H1 (cell line): ENCODE measurements at regions not wholly inside any gene's neighbourhood (a gene's known extent, or its start where the extent isn't known, plus 50 kb on each side); places are given as distances from the start of the nearest gene placed in this dataset.

Experiments used
- CTCF ChIA-PET: fragments of 300-600 bp; sonication (Branson Sonifier 250); formaldehyde crosslinking; loops from one replicate; lab custom pipeline; 2021; ENCODE audit not compliant: partially characterized antibody; lab: Charles Lee
- POLR2A ChIA-PET: fragments of 300-600 bp; sonication (Branson Sonifier 250); formaldehyde crosslinking; loops from one replicate; lab custom pipeline; 2021; ENCODE audit warnings: inconsistent platforms; ENCODE audit not compliant: partially characterized antibody; lab: Charles Lee
- DNase-seq, 2 experiments: peaks; one replicate each; pipeline versions ENCODE4 v3.0.0 to v3.0.0-alpha.2; 2010 to 2022; ENCODE audit warnings: low spot score in 2 of 2, low read depth in 1 of 2, mixed read lengths in 1 of 2
- FAIRE-seq: peaks from 2 replicates; lab custom pipeline; 2011; peaks lifted over from hg19 to GRCh38; lab: Jason Lieb, UNC
- H2AFZ ChIP-seq: 2 replicates; pipeline ENCODE4 v1.8.1; 2012; ENCODE audit warnings: low read length, inconsistent platforms
- H2AK5ac ChIP-seq: 2 replicates; pipeline ENCODE4 v1.6.1; 2013; ENCODE audit warnings: low read depth, low read length
- H2BK120ac ChIP-seq: replicated peaks from 2 replicates; pipeline ENCODE3; 2013; ENCODE audit warnings: low read depth, low read length, inconsistent platforms
- H2BK12ac ChIP-seq: 2 replicates; pipeline ENCODE4 v1.6.1; 2013; ENCODE audit warnings: low read depth, low read length
- H2BK15ac ChIP-seq: 2 replicates; pipeline ENCODE4 v1.6.1; 2013; ENCODE audit warnings: low read length
- H2BK20ac ChIP-seq: 2 replicates; pipeline ENCODE4 v1.6.1; 2013; ENCODE audit warnings: low read length
- H2BK5ac ChIP-seq: 2 replicates; pipeline ENCODE4 v1.6.1; 2013; ENCODE audit warnings: low read depth, low read length
- H3K14ac ChIP-seq: 2 replicates; pipeline ENCODE4 v1.6.1; 2013; ENCODE audit warnings: inconsistent platforms; ENCODE audit not compliant: insufficient read length
- H3K18ac ChIP-seq: 2 replicates; pipeline ENCODE4 v1.6.1; 2013; ENCODE audit warnings: low read length; ENCODE audit errors: extremely low read depth
- H3K23ac ChIP-seq: 2 replicates; pipeline ENCODE4 v1.6.1; 2013; ENCODE audit warnings: inconsistent platforms; ENCODE audit not compliant: insufficient read length
- H3K23me2 ChIP-seq: 2 replicates; pipeline ENCODE4 v1.6.1; 2013; ENCODE audit warnings: low read depth, low read length
- H3K27ac ChIP-seq: 2 replicates; pipeline ENCODE4 v1.6.1; 2011; ENCODE audit warnings: low read depth, low read length, inconsistent platforms
- H3K27me3 ChIP-seq, 4 experiments: replicated peaks in 1 of 4; 1 replicate in 1 of 4; 2 replicates in 3 of 4; pipeline versions ENCODE4 v1.6.1 to v1.8.1; 2011 to 2013; ENCODE audit warnings: low read length in 3 of 4, mild to moderate bottlenecking in 3 of 4, inconsistent platforms in 2 of 4, mixed read lengths in 2 of 4, moderate library complexity in 1 of 4; ENCODE audit not compliant: control insufficient read depth in 3 of 4, insufficient read depth in 3 of 4; ENCODE audit errors: extremely low read depth in 1 of 4
- H3K36me3 ChIP-seq, 4 experiments: 2 replicates each; pipeline versions ENCODE4 v1.6.1 to v1.8.1; 2011 to 2013; ENCODE audit warnings: mild to moderate bottlenecking in 4 of 4, low read length in 3 of 4, moderate library complexity in 2 of 4, control low read depth in 1 of 4, inconsistent platforms in 1 of 4; ENCODE audit not compliant: insufficient read depth in 4 of 4, control insufficient read depth in 2 of 4
- H3K4ac ChIP-seq: replicated peaks from 2 replicates; pipeline ENCODE3; 2013; ENCODE audit warnings: low read length, low read depth, mixed read lengths, inconsistent platforms; ENCODE audit not compliant: insufficient read length
- H3K4me1 ChIP-seq, 4 experiments: replicated peaks in 1 of 4; 1 replicate in 1 of 4; 2 replicates in 3 of 4; pipeline versions ENCODE4 v1.6.1 to v1.8.1; 2011 to 2013; ENCODE audit warnings: low read length in 3 of 4, inconsistent platforms in 2 of 4, mixed read lengths in 1 of 4; ENCODE audit not compliant: insufficient read depth in 4 of 4, control insufficient read depth in 3 of 4
- H3K4me2 ChIP-seq, 2 experiments: 2 replicates each; pipeline versions ENCODE4 v1.6.1 to v1.8.1; 2011 to 2013; ENCODE audit warnings: low read depth in 2 of 2, low read length in 2 of 2, control low read depth in 1 of 2, inconsistent platforms in 1 of 2, mild to moderate bottlenecking in 1 of 2; ENCODE audit not compliant: insufficient read depth in 1 of 2
- H3K4me3 ChIP-seq, 4 experiments: fragments of 200-600, 300-600 bp in 1 of 4; sonication (generic), shearing (Covaris generic), sonication (Bioruptor Twin) in 1 of 4; 2 replicates each; pipeline versions ENCODE4 v1.5.1 to v1.8.1; 2011 to 2016; ENCODE audit warnings: low read length in 4 of 4, low read depth in 3 of 4, control low read depth in 2 of 4, inconsistent platforms in 2 of 4, mild to moderate bottlenecking in 2 of 4, mixed read lengths in 1 of 4, moderate library complexity in 1 of 4; ENCODE audit not compliant: insufficient read depth in 2 of 4; ENCODE audit errors: extremely low read depth in 1 of 4
- H3K56ac ChIP-seq: replicated peaks from 2 replicates; pipeline ENCODE3; 2013; ENCODE audit warnings: low read depth, mild to moderate bottlenecking, mixed read lengths, low read length, inconsistent platforms; ENCODE audit not compliant: insufficient read length
- H3K79me1 ChIP-seq: 2 replicates; pipeline ENCODE4 v1.6.1; 2013; ENCODE audit warnings: low read depth, low read length, control low read depth
- H3K79me2 ChIP-seq, 2 experiments: 2 replicates each; pipeline versions ENCODE4 v1.6.1 to v1.8.1; 2012 to 2013; ENCODE audit warnings: low read length in 2 of 2, mild to moderate bottlenecking in 2 of 2, inconsistent platforms in 1 of 2; ENCODE audit not compliant: insufficient read depth in 2 of 2, control insufficient read depth in 1 of 2
- H3K9ac ChIP-seq, 4 experiments: replicated peaks in 1 of 4; 1 replicate in 1 of 4; 2 replicates in 3 of 4; pipeline versions ENCODE4 v1.6.1 to v1.8.1; 2011 to 2013; ENCODE audit warnings: low read depth in 3 of 4, low read length in 3 of 4, control low read depth in 2 of 4, mild to moderate bottlenecking in 2 of 4, moderate library complexity in 2 of 4, inconsistent platforms in 1 of 4; ENCODE audit errors: extremely low read depth in 1 of 4
- H3K9me3 ChIP-seq, 2 experiments: 2 replicates each; pipeline versions ENCODE4 v1.6.1 to v1.8.1; 2012 to 2013; ENCODE audit warnings: mild to moderate bottlenecking in 2 of 2, moderate library complexity in 2 of 2, control low read depth in 1 of 2, inconsistent platforms in 1 of 2, low read depth in 1 of 2, low read length in 1 of 2, mixed read lengths in 1 of 2; ENCODE audit not compliant: insufficient read depth in 2 of 2
- H4K20me1 ChIP-seq, 2 experiments: replicated peaks in 1 of 2; 2 replicates each; pipeline versions ENCODE3 to v1.8.1; 2011 to 2013; ENCODE audit warnings: inconsistent platforms in 2 of 2, low read length in 2 of 2, mild to moderate bottlenecking in 1 of 2; ENCODE audit not compliant: insufficient read depth in 2 of 2, control insufficient read depth in 1 of 2
- H4K5ac ChIP-seq: 2 replicates; pipeline ENCODE4 v1.6.1; 2013; ENCODE audit warnings: low read length, low read depth, mixed read lengths, inconsistent platforms; ENCODE audit not compliant: insufficient read length
- H4K8ac ChIP-seq: 2 replicates; pipeline ENCODE4 v1.8.0; 2013; ENCODE audit warnings: mild to moderate bottlenecking, moderate library complexity, low read length, inconsistent platforms; ENCODE audit not compliant: insufficient read depth; ENCODE audit errors: extremely low read depth
- H4K91ac ChIP-seq: replicated peaks from 2 replicates; pipeline ENCODE3; 2013; ENCODE audit warnings: low read length, mixed read lengths, inconsistent platforms; ENCODE audit not compliant: insufficient read length
- ASH2L ChIP-seq: fragments of 200-600, 300-600 bp; sonication (generic); IDR thresholded peaks from one replicate; pipeline ENCODE4 v1.7.1; 2017; ENCODE audit warnings: low read length
- CREB1 ChIP-seq: IDR thresholded peaks from 2 replicates; pipeline ENCODE4 v1.6.1; 2012; ENCODE audit warnings: inconsistent platforms
- EZH2 ChIP-seq: fragments of 200-600 bp; sonication (generic); IDR thresholded peaks from 2 replicates; pipeline ENCODE4 v1.7.1; 2012; ENCODE audit warnings: low read depth, mild to moderate bottlenecking, moderate library complexity, low read length, inconsistent platforms; ENCODE audit not compliant: severe bottlenecking
- HDAC2 ChIP-seq, 2 experiments: fragments of 300-600 bp in 1 of 2; sonication (generic) in 1 of 2; IDR thresholded peaks; 2 replicates each; pipeline ENCODE4 v1.6.1; 2011 to 2012; ENCODE audit warnings: low read depth in 2 of 2, low read length in 2 of 2, mild to moderate bottlenecking in 2 of 2, moderate library complexity in 2 of 2, borderline replicate concordance in 1 of 2, inconsistent platforms in 1 of 2
- JUN ChIP-seq: IDR thresholded peaks from 2 replicates; pipeline ENCODE4 v1.6.1; 2011; ENCODE audit warnings: low read depth, mild to moderate bottlenecking, improper control_type of control experiment, low read length
- JUND ChIP-seq: IDR thresholded peaks from 2 replicates; pipeline ENCODE4 v1.6.1; 2011; ENCODE audit warnings: mild to moderate bottlenecking, improper control_type of control experiment, low read length
- KDM5A ChIP-seq: fragments of 200-600 bp; IDR thresholded peaks from 2 replicates; pipeline ENCODE4 v1.7.1; 2012; ENCODE audit warnings: mild to moderate bottlenecking, low read length, inconsistent platforms, mixed read lengths
- NRF1 ChIP-seq: IDR thresholded peaks from 2 replicates; pipeline ENCODE4 v1.6.1; 2011; ENCODE audit warnings: mild to moderate bottlenecking, low read depth, low read length, improper control_type of control experiment
- SIX5 ChIP-seq: IDR thresholded peaks from 2 replicates; pipeline ENCODE4 v1.6.1; 2011; ENCODE audit warnings: mild to moderate bottlenecking, low read depth, low read length
- SP1 ChIP-seq: IDR thresholded peaks from 2 replicates; pipeline ENCODE4 v1.6.1; 2011; ENCODE audit warnings: low read depth, low read length
- TEAD4 ChIP-seq: IDR thresholded peaks from 2 replicates; pipeline ENCODE4 v1.6.1; 2012; ENCODE audit warnings: low read depth, low read length, inconsistent platforms, mixed read lengths
- WGBS, 2 experiments: shearing (Covaris generic) in 1 of 2; methylation state at CpG; one replicate each; pipeline versions ENCODE4 v1.1.6 to v1.1.7; 2013 to 2015; ENCODE audit warnings: low lambda C conversion rate in 2 of 2, mixed read lengths in 2 of 2, inconsistent platforms in 1 of 2, low coverage in 1 of 2, missing lambda C conversion rate in 1 of 2; ENCODE audit not compliant: insufficient replicate concordance in 2 of 2, insufficient coverage in 1 of 2, insufficient read length in 1 of 2; ENCODE audit errors: extremely low coverage in 1 of 2, missing lambda C conversion rate in 1 of 2; 5-methylcytosine and 5-hydroxymethylcytosine counted together
- TF ChIP-seq, protein P1 (sequence below): IDR thresholded peaks from 2 replicates; pipeline ENCODE4 v1.6.1; 2011; ENCODE audit warnings: low read length, improper control_type of control experiment

- Histone ChIP-seq H3K23ac (no peak overlapping the region), H4K91ac (no peak overlapping the region), H2BK120ac (no peak overlapping the region), H3K23me2 (no peaks in the 10 kb centered on the region), H4K5ac (no peak overlapping the region), H3K18ac (no peak overlapping the region), H3K79me1 (no peaks in the 10 kb centered on the region), H3K36me3 (no peaks in the 10 kb centered on the region), H2AK5ac (no peak overlapping the region), H2BK20ac (no peak overlapping the region), H3K9ac (no peak overlapping the region), H3K4me2 (no peak overlapping the region), H2BK5ac (no peak overlapping the region), H2BK15ac (no peak overlapping the region), H3K14ac (no peak overlapping the region), H2BK12ac (no peak overlapping the region), H3K4me3 (no peak overlapping the region), H3K4ac (no peak overlapping the region), H3K9me3 (0 out of 4 replicates have a peak, but pooled peaks cover 0 to 3% of the 10 kb centered on the region in 2 experiments), H3K27me3 (no peaks in the 10 kb centered on the region), H2AFZ (no peak overlapping the region), H3K27ac (no peak overlapping the region), H4K8ac (no peak overlapping the region), H3K79me2 (no peaks in the 10 kb centered on the region), H3K56ac (no peak overlapping the region), H3K4me1 (no peaks in the 10 kb centered on the region), H4K20me1 (no peaks in the 10 kb centered on the region)
- WGBS, 2 experiments = 96% methylated on average over 2 of the region's 2 CpGs; no CpG with 5 or more reads in 1 of the 2 experiments
- no peak for DNase-seq
- ChIA-PET CTCF (no interaction called here), POLR2A (no interaction called here)
- TF ChIP-seq JUND (no peak), CREB1 (no peak), EZH2 (no peak), JUN (no peak), KDM5A (no peak), ASH2L (no peak), SP1 (no peak), NRF1 (no peak), TEAD4 (no peak), SIX5 (no peak), HDAC2 (IDR thresholded peaks at IDR 0.05; ENCODE audit: borderline replicate concordance in 1 of 2, low read depth in 2 of 2, low read length in 2 of 2) (no peak)
- TF ChIP-seq, protein P1, sequence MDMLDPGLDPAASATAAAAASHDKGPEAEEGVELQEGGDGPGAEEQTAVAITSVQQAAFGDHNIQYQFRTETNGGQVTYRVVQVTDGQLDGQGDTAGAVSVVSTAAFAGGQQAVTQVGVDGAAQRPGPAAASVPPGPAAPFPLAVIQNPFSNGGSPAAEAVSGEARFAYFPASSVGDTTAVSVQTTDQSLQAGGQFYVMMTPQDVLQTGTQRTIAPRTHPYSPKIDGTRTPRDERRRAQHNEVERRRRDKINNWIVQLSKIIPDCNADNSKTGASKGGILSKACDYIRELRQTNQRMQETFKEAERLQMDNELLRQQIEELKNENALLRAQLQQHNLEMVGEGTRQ = no peak
- no peak for FAIRE-seq
Measured at GRCh38 chr5:120327180-120327579, 136.9 kb upstream of the PRR16 start.
